ENCODE measurements at regions not wholly inside any gene's neighbourhood (a gene's known extent, or its start where the extent isn't known, plus 50 kb on each side); places are given as distances from the start of the nearest gene placed in this dataset.

DNA sequence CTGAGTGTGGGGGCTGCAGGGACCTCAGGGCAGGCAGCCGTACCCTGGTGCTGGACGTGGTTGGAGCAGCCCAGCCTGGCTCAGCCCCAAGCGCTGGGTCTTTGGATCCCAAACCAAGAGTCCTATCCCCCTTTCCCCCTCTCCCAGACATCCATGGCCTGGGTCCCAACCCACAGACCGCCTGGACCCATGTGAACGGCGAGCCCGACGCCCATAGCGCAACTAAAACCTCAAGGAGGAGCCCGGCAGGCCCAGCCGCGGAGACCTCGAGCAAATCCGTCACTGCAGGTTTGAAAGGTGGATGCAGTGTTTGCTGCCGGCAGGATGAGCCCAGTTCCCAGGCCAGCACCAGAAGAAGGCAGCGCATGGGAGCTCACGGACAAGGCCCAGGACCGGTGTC lies 337.0 kb downstream of the BRD1 start:
- TF ChIP-seq, protein P1, sequence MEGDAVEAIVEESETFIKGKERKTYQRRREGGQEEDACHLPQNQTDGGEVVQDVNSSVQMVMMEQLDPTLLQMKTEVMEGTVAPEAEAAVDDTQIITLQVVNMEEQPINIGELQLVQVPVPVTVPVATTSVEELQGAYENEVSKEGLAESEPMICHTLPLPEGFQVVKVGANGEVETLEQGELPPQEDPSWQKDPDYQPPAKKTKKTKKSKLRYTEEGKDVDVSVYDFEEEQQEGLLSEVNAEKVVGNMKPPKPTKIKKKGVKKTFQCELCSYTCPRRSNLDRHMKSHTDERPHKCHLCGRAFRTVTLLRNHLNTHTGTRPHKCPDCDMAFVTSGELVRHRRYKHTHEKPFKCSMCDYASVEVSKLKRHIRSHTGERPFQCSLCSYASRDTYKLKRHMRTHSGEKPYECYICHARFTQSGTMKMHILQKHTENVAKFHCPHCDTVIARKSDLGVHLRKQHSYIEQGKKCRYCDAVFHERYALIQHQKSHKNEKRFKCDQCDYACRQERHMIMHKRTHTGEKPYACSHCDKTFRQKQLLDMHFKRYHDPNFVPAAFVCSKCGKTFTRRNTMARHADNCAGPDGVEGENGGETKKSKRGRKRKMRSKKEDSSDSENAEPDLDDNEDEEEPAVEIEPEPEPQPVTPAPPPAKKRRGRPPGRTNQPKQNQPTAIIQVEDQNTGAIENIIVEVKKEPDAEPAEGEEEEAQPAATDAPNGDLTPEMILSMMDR (IDR thresholded peaks at IDR 0.05) = no peak
- no peak for TF ChIP-seq EZH2 (IDR thresholded peaks at IDR 0.05; ENCODE audit: borderline replicate concordance, insufficient read depth, low read depth, low read length, poor library complexity, severe bottlenecking)
